H1 (cell line): ENCODE measurements at regions not wholly inside any gene's neighbourhood (a gene's known extent, or its start where the extent isn't known, plus 50 kb on each side); places are given as distances from the start of the nearest gene placed in this dataset.

Source experiments
- CTCF ChIA-PET: fragments of 300-600 bp; sonication (Branson Sonifier 250); formaldehyde crosslinking; loops from one replicate; lab custom pipeline; 2021; ENCODE audit not compliant: partially characterized antibody; lab: Charles Lee
- POLR2A ChIA-PET: fragments of 300-600 bp; sonication (Branson Sonifier 250); formaldehyde crosslinking; loops from one replicate; lab custom pipeline; 2021; ENCODE audit warnings: inconsistent platforms; ENCODE audit not compliant: partially characterized antibody; lab: Charles Lee
- DNase-seq, 2 experiments: peaks; one replicate each; pipeline versions ENCODE4 v3.0.0 to v3.0.0-alpha.2; 2010 to 2022; ENCODE audit warnings: low spot score in 2 of 2, low read depth in 1 of 2, mixed read lengths in 1 of 2
- FAIRE-seq: peaks from 2 replicates; lab custom pipeline; 2011; peaks lifted over from hg19 to GRCh38; lab: Jason Lieb, UNC
- H2AFZ ChIP-seq: 2 replicates; pipeline ENCODE4 v1.8.1; 2012; ENCODE audit warnings: low read length, inconsistent platforms
- H2AK5ac ChIP-seq: 2 replicates; pipeline ENCODE4 v1.6.1; 2013; ENCODE audit warnings: low read depth, low read length
- H2BK120ac ChIP-seq: replicated peaks from 2 replicates; pipeline ENCODE3; 2013; ENCODE audit warnings: low read depth, low read length, inconsistent platforms
- H2BK12ac ChIP-seq: 2 replicates; pipeline ENCODE4 v1.6.1; 2013; ENCODE audit warnings: low read depth, low read length
- H2BK15ac ChIP-seq: 2 replicates; pipeline ENCODE4 v1.6.1; 2013; ENCODE audit warnings: low read length
- H2BK20ac ChIP-seq: 2 replicates; pipeline ENCODE4 v1.6.1; 2013; ENCODE audit warnings: low read length
- H2BK5ac ChIP-seq: 2 replicates; pipeline ENCODE4 v1.6.1; 2013; ENCODE audit warnings: low read depth, low read length
- H3K14ac ChIP-seq: 2 replicates; pipeline ENCODE4 v1.6.1; 2013; ENCODE audit warnings: inconsistent platforms; ENCODE audit not compliant: insufficient read length
- H3K18ac ChIP-seq: 2 replicates; pipeline ENCODE4 v1.6.1; 2013; ENCODE audit warnings: low read length; ENCODE audit errors: extremely low read depth
- H3K23ac ChIP-seq: 2 replicates; pipeline ENCODE4 v1.6.1; 2013; ENCODE audit warnings: inconsistent platforms; ENCODE audit not compliant: insufficient read length
- H3K23me2 ChIP-seq: 2 replicates; pipeline ENCODE4 v1.6.1; 2013; ENCODE audit warnings: low read depth, low read length
- H3K27ac ChIP-seq: 2 replicates; pipeline ENCODE4 v1.6.1; 2011; ENCODE audit warnings: low read depth, low read length, inconsistent platforms
- H3K27me3 ChIP-seq, 4 experiments: replicated peaks in 1 of 4; 1 replicate in 1 of 4; 2 replicates in 3 of 4; pipeline versions ENCODE4 v1.6.1 to v1.8.1; 2011 to 2013; ENCODE audit warnings: low read length in 3 of 4, mild to moderate bottlenecking in 3 of 4, inconsistent platforms in 2 of 4, mixed read lengths in 2 of 4, moderate library complexity in 1 of 4; ENCODE audit not compliant: control insufficient read depth in 3 of 4, insufficient read depth in 3 of 4; ENCODE audit errors: extremely low read depth in 1 of 4
- H3K36me3 ChIP-seq, 4 experiments: 2 replicates each; pipeline versions ENCODE4 v1.6.1 to v1.8.1; 2011 to 2013; ENCODE audit warnings: mild to moderate bottlenecking in 4 of 4, low read length in 3 of 4, moderate library complexity in 2 of 4, control low read depth in 1 of 4, inconsistent platforms in 1 of 4; ENCODE audit not compliant: insufficient read depth in 4 of 4, control insufficient read depth in 2 of 4
- H3K4ac ChIP-seq: replicated peaks from 2 replicates; pipeline ENCODE3; 2013; ENCODE audit warnings: low read length, low read depth, mixed read lengths, inconsistent platforms; ENCODE audit not compliant: insufficient read length
- H3K4me1 ChIP-seq, 4 experiments: replicated peaks in 1 of 4; 1 replicate in 1 of 4; 2 replicates in 3 of 4; pipeline versions ENCODE4 v1.6.1 to v1.8.1; 2011 to 2013; ENCODE audit warnings: low read length in 3 of 4, inconsistent platforms in 2 of 4, mixed read lengths in 1 of 4; ENCODE audit not compliant: insufficient read depth in 4 of 4, control insufficient read depth in 3 of 4
- H3K4me2 ChIP-seq, 2 experiments: 2 replicates each; pipeline versions ENCODE4 v1.6.1 to v1.8.1; 2011 to 2013; ENCODE audit warnings: low read depth in 2 of 2, low read length in 2 of 2, control low read depth in 1 of 2, inconsistent platforms in 1 of 2, mild to moderate bottlenecking in 1 of 2; ENCODE audit not compliant: insufficient read depth in 1 of 2
- H3K4me3 ChIP-seq, 4 experiments: fragments of 200-600, 300-600 bp in 1 of 4; sonication (generic), shearing (Covaris generic), sonication (Bioruptor Twin) in 1 of 4; 2 replicates each; pipeline versions ENCODE4 v1.5.1 to v1.8.1; 2011 to 2016; ENCODE audit warnings: low read length in 4 of 4, low read depth in 3 of 4, control low read depth in 2 of 4, inconsistent platforms in 2 of 4, mild to moderate bottlenecking in 2 of 4, mixed read lengths in 1 of 4, moderate library complexity in 1 of 4; ENCODE audit not compliant: insufficient read depth in 2 of 4; ENCODE audit errors: extremely low read depth in 1 of 4
- H3K56ac ChIP-seq: replicated peaks from 2 replicates; pipeline ENCODE3; 2013; ENCODE audit warnings: low read depth, mild to moderate bottlenecking, mixed read lengths, low read length, inconsistent platforms; ENCODE audit not compliant: insufficient read length
- H3K79me1 ChIP-seq: 2 replicates; pipeline ENCODE4 v1.6.1; 2013; ENCODE audit warnings: low read depth, low read length, control low read depth
- H3K79me2 ChIP-seq, 2 experiments: 2 replicates each; pipeline versions ENCODE4 v1.6.1 to v1.8.1; 2012 to 2013; ENCODE audit warnings: low read length in 2 of 2, mild to moderate bottlenecking in 2 of 2, inconsistent platforms in 1 of 2; ENCODE audit not compliant: insufficient read depth in 2 of 2, control insufficient read depth in 1 of 2
- H3K9ac ChIP-seq, 4 experiments: replicated peaks in 1 of 4; 1 replicate in 1 of 4; 2 replicates in 3 of 4; pipeline versions ENCODE4 v1.6.1 to v1.8.1; 2011 to 2013; ENCODE audit warnings: low read depth in 3 of 4, low read length in 3 of 4, control low read depth in 2 of 4, mild to moderate bottlenecking in 2 of 4, moderate library complexity in 2 of 4, inconsistent platforms in 1 of 4; ENCODE audit errors: extremely low read depth in 1 of 4
- H3K9me3 ChIP-seq, 2 experiments: 2 replicates each; pipeline versions ENCODE4 v1.6.1 to v1.8.1; 2012 to 2013; ENCODE audit warnings: mild to moderate bottlenecking in 2 of 2, moderate library complexity in 2 of 2, control low read depth in 1 of 2, inconsistent platforms in 1 of 2, low read depth in 1 of 2, low read length in 1 of 2, mixed read lengths in 1 of 2; ENCODE audit not compliant: insufficient read depth in 2 of 2
- H4K20me1 ChIP-seq, 2 experiments: replicated peaks in 1 of 2; 2 replicates each; pipeline versions ENCODE3 to v1.8.1; 2011 to 2013; ENCODE audit warnings: inconsistent platforms in 2 of 2, low read length in 2 of 2, mild to moderate bottlenecking in 1 of 2; ENCODE audit not compliant: insufficient read depth in 2 of 2, control insufficient read depth in 1 of 2
- H4K5ac ChIP-seq: 2 replicates; pipeline ENCODE4 v1.6.1; 2013; ENCODE audit warnings: low read length, low read depth, mixed read lengths, inconsistent platforms; ENCODE audit not compliant: insufficient read length
- H4K8ac ChIP-seq: 2 replicates; pipeline ENCODE4 v1.8.0; 2013; ENCODE audit warnings: mild to moderate bottlenecking, moderate library complexity, low read length, inconsistent platforms; ENCODE audit not compliant: insufficient read depth; ENCODE audit errors: extremely low read depth
- H4K91ac ChIP-seq: replicated peaks from 2 replicates; pipeline ENCODE3; 2013; ENCODE audit warnings: low read length, mixed read lengths, inconsistent platforms; ENCODE audit not compliant: insufficient read length
- KDM5A ChIP-seq: fragments of 200-600 bp; IDR thresholded peaks from 2 replicates; pipeline ENCODE4 v1.7.1; 2012; ENCODE audit warnings: mild to moderate bottlenecking, low read length, inconsistent platforms, mixed read lengths
- WGBS, 2 experiments: shearing (Covaris generic) in 1 of 2; methylation state at CpG; one replicate each; pipeline versions ENCODE4 v1.1.6 to v1.1.7; 2013 to 2015; ENCODE audit warnings: low lambda C conversion rate in 2 of 2, mixed read lengths in 2 of 2, inconsistent platforms in 1 of 2, low coverage in 1 of 2, missing lambda C conversion rate in 1 of 2; ENCODE audit not compliant: insufficient replicate concordance in 2 of 2, insufficient coverage in 1 of 2, insufficient read length in 1 of 2; ENCODE audit errors: extremely low coverage in 1 of 2, missing lambda C conversion rate in 1 of 2; 5-methylcytosine and 5-hydroxymethylcytosine counted together

GRCh38 chr12:30308010-30308717 lies 387.5 kb downstream of the IPO8 start:
- ChIA-PET CTCF (no interaction called here), POLR2A (no interaction called here)
- TF ChIP-seq KDM5A = no peak
- Histone ChIP-seq H3K36me3 (no peaks in the 10 kb centered on the region), H2BK20ac (no peak overlapping the region), H3K4ac (no peak overlapping the region), H3K14ac (no peak overlapping the region), H3K4me2 (no peak overlapping the region), H3K27ac (no peak overlapping the region), H3K79me1 (no peaks in the 10 kb centered on the region), H2BK5ac (no peak overlapping the region), H2AK5ac (no peak overlapping the region), H3K27me3 (no peaks in the 10 kb centered on the region), H2BK15ac (no peak overlapping the region), H3K23me2 (no peaks in the 10 kb centered on the region), H2BK120ac (no peak overlapping the region), H4K91ac (no peak overlapping the region), H2BK12ac (no peak overlapping the region), H3K23ac (no peak overlapping the region), H3K9ac (no peak overlapping the region), H4K8ac (no peak overlapping the region), H3K18ac (no peak overlapping the region), H2AFZ (no peak overlapping the region), H4K5ac (no peak overlapping the region), H3K4me3 (no peak overlapping the region), H3K79me2 (no peaks in the 10 kb centered on the region), H3K9me3 (no peaks in the 10 kb centered on the region; a peak in 1 of 4 replicates), H3K56ac (no peak overlapping the region), H3K4me1 (no peaks in the 10 kb centered on the region), H4K20me1 (no peaks in the 10 kb centered on the region)
- 75% methylated on average over 4 of the region's 4 CpGs; no CpG with 5 or more reads in 1 of the 2 experiments for WGBS, 2 experiments
- FAIRE-seq = no peak
- no peak for DNase-seq
